Esophagus muscularis mucosa (tissue), 3 donors: ENCODE measurements at regions not wholly inside any gene's neighbourhood (a gene's known extent, or its start where the extent isn't known, plus 50 kb on each side); places are given as distances from the start of the nearest gene placed in this dataset.

Experiments
- CTCF ChIP-seq, 3 experiments: fragments of 200-600 bp in 2 of 3; fragments of 450-650 bp in 1 of 3; sonication (generic) in 2 of 3; IDR thresholded peaks; one replicate each; pipeline ENCODE4 v1.5.1; 2017 to 2019; ENCODE audit warnings: antibody characterized with exemption in 3 of 3, mild to moderate bottlenecking in 2 of 3, moderate library complexity in 1 of 3
- POLR2A ChIP-seq: fragments of 450-650 bp; IDR thresholded peaks from one replicate; pipeline ENCODE4 v1.6.1; 2017; ENCODE audit warnings: antibody characterized with exemption, moderate library complexity, mild to moderate bottlenecking, low read depth

GRCh38 chr4:128456171-128456570 is 168.6 kb upstream of the PGRMC2 start:
- TF ChIP-seq CTCF (IDR thresholded peaks at IDR 0.05) (no peak), POLR2A (no peak)
